DOHH2 (cell line): ENCODE measurements at regions not wholly inside any gene's neighbourhood (a gene's known extent, or its start where the extent isn't known, plus 50 kb on each side); places are given as distances from the start of the nearest gene placed in this dataset.

Experiments
- H3F3A ChIP-seq: fragments of 200-600 bp; sonication (generic), shearing (Covaris generic); 2 replicates; pipeline ENCODE4 v1.6.0; 2016; ENCODE audit warnings: antibody characterized with exemption, mild to moderate bottlenecking; ENCODE audit not compliant: control insufficient read depth, insufficient read depth
- H3K27ac ChIP-seq: fragments of 200-600 bp; sonication (generic); 2 replicates; pipeline ENCODE4 v1.5.1; 2014; ENCODE audit warnings: low read depth, mild to moderate bottlenecking, low read length, moderate library complexity
- H3K27me3 ChIP-seq: fragments of 200-600 bp; sonication (generic); 2 replicates; pipeline ENCODE4 v1.6.1; 2014; ENCODE audit warnings: mild to moderate bottlenecking, low read length, mixed read lengths; ENCODE audit not compliant: control insufficient read depth
- H3K36me3 ChIP-seq: fragments of 200-600 bp; sonication (generic); 2 replicates; pipeline ENCODE4 v1.6.1; 2014; ENCODE audit warnings: mild to moderate bottlenecking, low read length, moderate library complexity, mixed read lengths; ENCODE audit not compliant: control insufficient read depth
- H3K4me1 ChIP-seq: fragments of 200-600 bp; sonication (generic); 2 replicates; pipeline ENCODE4 v1.6.1; 2014; ENCODE audit warnings: mild to moderate bottlenecking, low read length, mixed read lengths; ENCODE audit not compliant: control insufficient read depth
- H3K4me2 ChIP-seq: fragments of 200-600 bp; sonication (generic); 2 replicates; pipeline ENCODE4 v1.6.0; 2014; ENCODE audit warnings: mild to moderate bottlenecking, low read length, moderate library complexity
- H3K4me3 ChIP-seq: fragments of 200-600 bp; sonication (generic); 2 replicates; pipeline ENCODE4 v1.5.1; 2014; ENCODE audit warnings: mild to moderate bottlenecking, low read length, mixed read lengths
- H3K79me2 ChIP-seq: fragments of 200-600 bp; sonication (generic); 2 replicates; pipeline ENCODE4 v1.6.1; 2014; ENCODE audit warnings: mild to moderate bottlenecking, low read length, mixed read lengths; ENCODE audit not compliant: control insufficient read depth
- H3K9me2 ChIP-seq: fragments of 200-600 bp; sonication (generic); replicated peaks from 2 replicates; pipeline ENCODE4 v1.6.1; 2014; ENCODE audit warnings: mild to moderate bottlenecking, low read length, mixed read lengths; ENCODE audit not compliant: control insufficient read depth
- H3K9me3 ChIP-seq: fragments of 200-600 bp; sonication (generic); 2 replicates; pipeline ENCODE4 v1.6.1; 2014; ENCODE audit warnings: antibody characterized with exemption, low read length, mixed read lengths; ENCODE audit not compliant: control insufficient read depth, insufficient read depth
- H4K20me1 ChIP-seq: fragments of 200-600 bp; sonication (generic); 2 replicates; pipeline ENCODE4 v1.6.0; 2014; ENCODE audit warnings: low read depth, mild to moderate bottlenecking, antibody characterized with exemption, low read length, moderate library complexity; ENCODE audit not compliant: control insufficient read depth, insufficient read depth
- EZH2phosphoT487 ChIP-seq: fragments of 200-600 bp; sonication (generic); IDR thresholded peaks from 2 replicates; pipeline ENCODE4 v1.6.1; 2017; ENCODE audit warnings: borderline replicate concordance, mild to moderate bottlenecking, antibody characterized with exemption, low read length, moderate library complexity, mixed read lengths
- TF ChIP-seq, protein P1 (sequence below): fragments of 200-600 bp; sonication (generic); IDR thresholded peaks from one replicate; pipeline ENCODE4 v1.5.1; 2014; ENCODE audit warnings: antibody characterized with exemption, mild to moderate bottlenecking, low read depth, low read length; ENCODE audit not compliant: poor library complexity, severe bottlenecking

DNA sequence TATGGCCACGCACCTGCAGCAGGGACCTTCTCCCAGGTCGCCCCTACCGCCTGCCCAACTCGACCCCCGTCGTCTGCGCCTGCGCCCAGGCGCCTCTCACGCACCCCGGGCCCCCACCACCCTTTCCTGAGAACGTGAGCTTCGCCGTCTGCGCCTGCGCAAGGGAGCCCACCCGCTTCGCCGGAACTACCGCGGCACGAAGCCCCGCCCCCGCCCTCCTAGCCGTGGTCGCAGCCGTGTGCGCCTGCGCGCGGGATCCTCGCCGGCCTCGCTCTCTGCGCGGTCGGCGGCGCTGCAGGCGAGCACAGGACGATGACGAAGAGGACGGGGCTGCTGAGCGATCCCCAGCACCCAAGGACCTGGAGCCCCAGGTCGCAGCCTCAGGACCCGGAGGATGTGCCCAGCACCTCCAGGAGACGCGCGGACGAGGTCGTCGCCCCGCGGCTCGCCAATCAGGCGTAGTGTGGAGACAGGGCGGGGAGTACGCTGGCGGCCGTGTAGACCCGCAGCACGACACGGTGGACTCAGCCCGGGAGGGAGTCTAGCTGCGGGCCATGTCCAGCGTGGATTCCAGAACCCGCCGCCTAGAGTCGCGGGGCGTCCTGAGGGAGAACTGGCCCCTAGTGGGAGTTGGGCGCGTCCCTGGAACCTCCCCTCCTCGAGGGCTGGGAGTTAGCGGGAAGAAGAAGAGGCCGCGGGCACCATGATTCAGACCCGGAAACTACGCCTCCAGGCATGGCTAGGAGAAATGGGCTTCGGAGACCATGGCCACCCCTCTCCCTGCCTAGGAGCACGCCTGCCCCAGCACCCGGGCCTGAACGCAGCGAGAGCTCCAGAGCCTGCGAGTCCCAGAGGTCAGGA is 1120.8 kb upstream of the TMEM132C start:
- H3K36me3 ChIP-seq = no peaks in the 10 kb centered on the region
- peaks cover 8% of the 10 kb centered on the region; the same call in 1 of the 2 replicates for H3K9me3 ChIP-seq
- no peaks in the 10 kb centered on the region for H3K79me2 ChIP-seq
- no peaks in the 10 kb centered on the region for H4K20me1 ChIP-seq
- no peak for TF ChIP-seq EZH2phosphoT487
- TF ChIP-seq, protein P1, sequence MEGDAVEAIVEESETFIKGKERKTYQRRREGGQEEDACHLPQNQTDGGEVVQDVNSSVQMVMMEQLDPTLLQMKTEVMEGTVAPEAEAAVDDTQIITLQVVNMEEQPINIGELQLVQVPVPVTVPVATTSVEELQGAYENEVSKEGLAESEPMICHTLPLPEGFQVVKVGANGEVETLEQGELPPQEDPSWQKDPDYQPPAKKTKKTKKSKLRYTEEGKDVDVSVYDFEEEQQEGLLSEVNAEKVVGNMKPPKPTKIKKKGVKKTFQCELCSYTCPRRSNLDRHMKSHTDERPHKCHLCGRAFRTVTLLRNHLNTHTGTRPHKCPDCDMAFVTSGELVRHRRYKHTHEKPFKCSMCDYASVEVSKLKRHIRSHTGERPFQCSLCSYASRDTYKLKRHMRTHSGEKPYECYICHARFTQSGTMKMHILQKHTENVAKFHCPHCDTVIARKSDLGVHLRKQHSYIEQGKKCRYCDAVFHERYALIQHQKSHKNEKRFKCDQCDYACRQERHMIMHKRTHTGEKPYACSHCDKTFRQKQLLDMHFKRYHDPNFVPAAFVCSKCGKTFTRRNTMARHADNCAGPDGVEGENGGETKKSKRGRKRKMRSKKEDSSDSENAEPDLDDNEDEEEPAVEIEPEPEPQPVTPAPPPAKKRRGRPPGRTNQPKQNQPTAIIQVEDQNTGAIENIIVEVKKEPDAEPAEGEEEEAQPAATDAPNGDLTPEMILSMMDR = no peak
- no peak overlapping the region for H3K4me3 ChIP-seq
- no peaks in the 10 kb centered on the region for H3K4me1 ChIP-seq
- H3F3A ChIP-seq = no peaks in the 10 kb centered on the region
- no peaks in the 10 kb centered on the region for H3K9me2 ChIP-seq
- H3K27ac ChIP-seq = no peak overlapping the region
- H3K27me3 ChIP-seq = no peaks in the 10 kb centered on the region
- H3K4me2 ChIP-seq = no peak overlapping the region

- Histone ChIP-seq H3K79me2 (no peaks in the 10 kb centered on the region), H3K4me2 (no peak overlapping the region), H3K4me3 (no peak overlapping the region), H3K4me1 (no peaks in the 10 kb centered on the region), H3F3A (no peaks in the 10 kb centered on the region), H3K9me3 (peaks cover 8% of the 10 kb centered on the region; the same call in 1 of the 2 replicates), H3K36me3 (no peaks in the 10 kb centered on the region), H3K27ac (no peak overlapping the region), H3K27me3 (no peaks in the 10 kb centered on the region), H4K20me1 (no peaks in the 10 kb centered on the region), H3K9me2 (no peaks in the 10 kb centered on the region)
- no peak for TF ChIP-seq EZH2phosphoT487
- TF ChIP-seq, protein P1 = no peak
Measured at GRCh38 chr12:127146991-127147718, 1119.8 kb upstream of the TMEM132C start.

DNA sequence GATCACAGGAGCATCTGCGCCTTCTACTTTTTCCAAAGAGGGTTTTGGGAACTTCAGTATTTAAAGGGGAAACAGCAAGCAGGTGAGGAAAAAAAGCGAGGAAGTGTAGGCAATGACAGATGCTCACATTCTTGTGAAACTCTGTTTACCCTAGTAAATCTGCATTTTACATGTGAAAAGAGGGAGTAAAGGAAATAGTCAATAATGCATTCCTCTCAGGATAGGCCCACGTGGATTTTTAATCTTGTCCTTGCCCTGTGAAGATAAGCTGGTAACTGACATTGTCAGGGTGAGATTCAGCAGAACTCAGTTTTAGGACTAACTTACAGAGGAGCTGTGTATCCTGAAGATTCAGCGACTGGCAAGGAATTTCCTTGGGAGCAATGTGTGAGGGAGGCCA is 1119.2 kb upstream of the TMEM132C start:
- Histone ChIP-seq H3K9me3 (peaks cover 8% of the 10 kb centered on the region; the same call in 1 of the 2 replicates), H3F3A (no peaks in the 10 kb centered on the region), H3K27me3 (no peaks in the 10 kb centered on the region), H4K20me1 (no peaks in the 10 kb centered on the region), H3K27ac (no peak overlapping the region), H3K4me3 (no peak overlapping the region), H3K36me3 (no peaks in the 10 kb centered on the region), H3K4me1 (no peaks in the 10 kb centered on the region), H3K79me2 (no peaks in the 10 kb centered on the region), H3K4me2 (no peak overlapping the region), H3K9me2 (no peaks in the 10 kb centered on the region)
- TF ChIP-seq, protein P1 = no peak
- no peak for TF ChIP-seq EZH2phosphoT487
